ENCODE measurements at regions not wholly inside any gene's neighbourhood (a gene's known extent, or its start where the extent isn't known, plus 50 kb on each side); places are given as distances from the start of the nearest gene placed in this dataset.
A peak's percentile ranks its signal among the peaks of the same experiment; 100 is the strongest.

DNA sequence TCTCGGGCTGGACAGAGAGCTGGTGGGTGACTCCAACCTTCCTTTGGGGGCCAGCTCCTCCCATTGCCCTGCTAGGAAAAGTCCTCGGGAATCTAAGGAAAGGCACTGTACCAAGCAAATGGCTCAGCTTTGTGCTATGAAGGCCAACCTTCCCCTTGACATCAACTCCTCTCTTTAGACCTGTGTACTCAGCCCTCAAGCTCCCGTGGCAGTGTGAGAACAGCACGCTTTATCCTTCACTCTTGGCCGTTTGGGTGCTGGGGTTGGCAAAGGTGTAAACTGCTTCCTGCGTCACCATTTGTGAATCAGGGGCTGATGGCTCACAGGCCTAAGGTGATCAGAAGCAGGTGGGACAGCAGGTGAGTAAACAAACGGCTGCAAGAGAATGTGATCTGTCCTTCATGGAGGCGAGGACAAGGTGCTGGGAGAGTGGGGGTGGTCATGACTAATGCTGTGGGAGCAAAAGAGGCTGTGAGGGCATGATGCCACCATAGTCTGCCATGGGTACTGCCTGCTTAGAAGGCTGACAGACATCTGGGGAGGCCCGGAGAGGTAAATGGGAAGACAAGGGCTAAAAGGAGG lies 165.2 kb upstream of the TPM1 start:
- DNase-seq = no peak

DNA sequence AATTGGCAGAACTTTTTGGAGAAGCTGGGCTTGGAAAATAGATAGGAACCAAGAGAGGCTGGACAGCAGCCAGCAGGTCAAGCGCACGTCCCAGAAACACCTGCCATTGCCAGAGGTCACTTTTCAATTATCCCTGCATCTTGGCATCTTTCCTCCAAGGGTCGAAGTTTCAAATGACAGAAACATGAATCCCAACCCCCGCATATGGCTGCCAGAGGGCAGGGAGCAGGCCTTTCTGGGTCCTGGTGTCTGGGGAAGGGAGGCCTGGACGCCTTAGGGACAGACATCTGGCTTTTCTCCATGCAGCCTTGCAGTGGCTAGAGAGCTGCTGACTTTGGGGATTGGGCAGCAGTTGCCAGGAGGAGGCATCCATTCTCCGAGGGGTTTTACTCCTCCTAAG lies 164.5 kb upstream of the TPM1 start:
- no peak for DNase-seq

- no peak for DNase-seq
Measured at GRCh38 chr15:62879770-62880169, 162.8 kb upstream of the TPM1 start.

- DNase-seq = peak; percentile 13
Measured at GRCh38 chr15:62880278-62880677, 162.3 kb upstream of the TPM1 start.

GRCh38 chr15:62881056-62881455 lies 161.5 kb upstream of the TPM1 start:
- no peak for DNase-seq

- DNase-seq = no peak
Measured at GRCh38 chr15:62883938-62884479, 158.5 kb upstream of the TPM1 start.

DNA sequence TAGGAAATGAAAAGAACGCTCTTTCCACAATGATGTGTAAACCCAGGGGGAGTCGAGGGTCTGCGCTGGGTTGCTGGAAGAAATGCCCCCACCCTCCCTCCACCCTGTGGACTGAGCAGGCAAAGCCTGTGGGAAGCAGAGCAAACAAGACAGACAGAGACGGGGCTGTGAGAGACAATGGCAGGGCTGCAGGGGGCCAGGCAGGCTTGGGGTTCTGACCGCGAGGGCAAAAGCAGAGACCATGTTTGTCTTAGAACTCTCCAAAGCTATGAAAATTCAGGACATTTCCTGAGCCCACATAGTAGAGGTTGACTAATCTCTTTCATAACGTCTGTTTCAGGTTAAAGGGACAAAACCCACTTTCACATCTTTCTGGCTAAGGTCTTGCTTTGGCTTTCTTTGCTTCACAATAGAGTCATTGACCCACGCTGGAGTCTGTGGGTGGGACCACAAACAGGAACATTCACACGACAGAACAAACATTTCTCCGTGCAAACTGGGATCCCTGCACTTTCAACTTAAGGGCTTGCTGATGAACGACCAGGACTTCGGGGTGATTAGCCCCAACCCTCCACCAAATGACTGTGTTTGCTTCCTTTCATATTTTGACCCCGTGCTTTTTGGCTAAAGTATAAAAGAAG lies 156.0 kb upstream of the TPM1 start:
- DNase-seq = no peak

DNA sequence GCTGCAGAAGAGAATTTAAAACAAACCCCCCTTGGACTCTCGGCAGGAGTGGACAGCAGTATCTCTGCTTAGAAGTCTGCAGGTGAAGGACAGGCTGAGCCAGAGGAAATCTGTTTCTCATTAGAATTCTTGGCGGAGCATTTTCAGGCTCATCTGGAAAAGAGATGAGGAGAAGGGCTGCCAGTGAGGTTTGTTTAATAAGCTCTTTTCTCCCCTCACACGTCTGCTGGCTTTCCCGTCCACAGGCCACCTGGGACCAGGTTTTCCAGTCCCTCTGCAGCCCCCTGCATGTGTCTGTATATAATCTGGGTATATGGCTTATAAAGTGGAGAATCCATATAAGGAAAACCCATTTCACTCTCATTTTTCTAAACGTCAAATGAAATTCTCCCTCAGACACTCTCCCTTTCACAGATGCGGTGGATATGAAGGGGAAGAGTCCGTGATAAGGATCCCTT lies 155.4 kb upstream of the TPM1 start:
- DNase-seq = no peak

- DNase-seq = no peak
Measured at GRCh38 chr15:62888623-62889022, 153.9 kb upstream of the TPM1 start.

DNA sequence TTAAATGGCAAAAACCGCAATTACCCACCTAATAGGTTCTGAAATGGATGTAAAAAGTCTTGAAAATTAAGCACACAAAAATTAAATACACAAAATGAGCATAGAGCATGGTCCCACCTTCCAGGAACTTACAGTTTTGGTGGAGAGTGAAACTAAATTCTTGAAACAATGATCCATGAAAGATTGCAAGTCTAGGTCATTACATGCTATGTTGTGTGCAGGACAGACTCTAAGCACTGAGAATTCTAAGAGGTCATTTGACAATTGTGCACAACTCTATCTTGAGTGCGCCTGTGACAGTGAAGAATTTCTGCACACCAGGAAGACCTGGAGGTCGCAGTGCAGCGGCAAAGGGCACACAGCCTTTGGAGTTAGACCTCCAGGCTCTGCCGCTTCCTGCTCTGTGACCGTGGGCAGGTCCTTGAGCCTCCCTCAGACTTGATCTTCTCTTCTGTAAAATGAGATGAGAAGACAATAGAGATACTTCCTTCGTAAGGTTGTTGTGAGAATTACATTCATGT lies 153.3 kb upstream of the TPM1 start:
- DNase-seq = no peak

GRCh38 chr15:62889734-62890505 lies 152.6 kb upstream of the TPM1 start:
- DNase-seq = no peak

DNA sequence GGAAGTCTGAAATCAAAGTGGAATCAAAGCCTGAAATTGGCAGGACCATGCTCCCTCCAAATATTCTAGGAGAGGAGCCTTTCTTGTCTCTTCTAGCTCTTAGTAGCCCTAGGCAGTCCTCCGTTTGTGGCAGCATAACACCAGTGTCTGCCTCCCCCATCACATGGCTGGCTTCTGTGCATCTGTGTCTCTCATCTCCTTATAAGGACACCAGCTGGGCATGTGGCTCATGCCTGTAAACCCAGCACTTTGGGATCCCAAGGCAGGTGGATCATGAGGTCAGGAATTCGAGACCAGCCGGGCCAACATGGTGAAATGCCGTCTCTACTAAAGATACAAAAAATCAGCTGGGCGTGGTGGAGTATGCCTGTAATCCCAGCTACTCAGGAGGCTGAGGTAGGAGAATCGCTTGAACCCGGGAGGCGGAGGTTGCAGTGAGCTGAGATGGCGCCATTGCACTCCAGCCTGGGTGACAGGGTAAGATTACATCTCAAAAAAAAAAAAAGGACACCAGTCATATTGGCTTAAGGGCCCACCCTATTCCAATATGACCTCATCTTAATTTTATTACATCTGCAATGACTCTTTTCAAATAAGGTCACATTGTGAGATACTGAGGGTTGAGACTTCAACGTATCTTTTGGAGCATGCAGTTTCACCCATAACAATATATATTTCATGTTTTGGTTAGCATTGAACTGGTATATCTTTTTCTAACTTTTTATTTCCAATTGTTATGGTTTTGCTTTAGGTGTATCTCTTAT lies 148.0 kb upstream of the TPM1 start:
- DNase-seq = no peak

DNA sequence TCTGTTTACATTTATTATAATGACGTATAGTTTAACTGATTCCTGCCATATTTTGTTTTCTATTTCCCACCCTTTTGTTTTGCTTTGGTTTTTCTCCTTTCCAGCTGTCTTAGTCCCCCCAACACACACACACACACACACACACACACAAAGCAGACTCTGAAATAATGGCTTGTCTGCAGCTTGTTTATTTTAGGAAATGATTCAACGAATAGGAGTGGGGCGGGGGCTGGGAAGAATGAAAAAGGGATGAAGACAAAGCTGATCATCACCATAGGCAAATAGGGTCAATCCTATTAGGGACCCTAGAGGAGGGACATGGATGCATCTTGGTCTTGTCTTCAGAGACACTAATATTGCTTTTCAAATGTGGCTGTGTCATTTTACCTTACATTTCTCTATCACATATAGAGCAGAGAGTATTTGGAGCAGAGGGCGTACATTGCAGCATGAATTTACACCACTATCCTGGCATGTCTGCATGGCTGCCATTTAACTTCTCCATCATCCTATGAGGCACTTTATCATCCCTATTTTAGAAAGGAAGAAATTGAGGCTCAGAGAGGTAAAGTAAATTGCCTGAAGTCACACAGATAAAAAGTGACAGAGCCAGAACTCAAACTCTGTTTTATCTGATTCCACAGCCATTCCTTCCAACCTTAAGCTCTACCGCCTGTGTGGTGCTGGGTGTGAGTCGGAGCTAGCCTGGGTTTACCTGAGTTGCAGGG lies 147.2 kb upstream of the TPM1 start:
- DNase-seq = no peak

- DNase-seq = no peak
Measured at GRCh38 chr15:62895905-62896316, 146.6 kb upstream of the TPM1 start.

DNA sequence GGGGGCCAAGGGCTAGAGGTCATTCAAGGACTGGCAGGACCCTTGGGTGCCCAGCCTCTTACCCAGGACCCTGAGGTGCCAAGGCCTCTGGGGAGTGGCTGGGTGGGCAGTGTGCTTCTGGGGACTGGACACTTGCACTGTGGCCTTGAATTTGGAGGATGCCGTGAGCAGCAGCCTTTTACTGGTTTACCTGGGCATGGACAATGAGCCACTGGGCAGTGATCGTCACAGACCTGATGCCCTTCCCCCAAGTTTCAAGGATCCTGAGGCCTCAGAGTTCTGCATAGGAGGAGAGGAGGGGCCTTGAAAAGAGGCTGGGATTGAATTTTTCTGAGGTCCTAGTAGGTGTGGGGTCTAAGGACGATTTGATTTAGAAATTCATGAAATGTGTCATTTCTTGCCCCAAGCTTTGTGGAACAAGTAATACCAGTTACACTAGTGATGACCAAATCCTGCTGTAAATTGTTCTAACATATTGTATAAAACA lies 146.1 kb upstream of the TPM1 start:
- no peak for DNase-seq

- no peak for DNase-seq
Measured at GRCh38 chr15:62896969-62897486, 145.5 kb upstream of the TPM1 start.

- no peak for DNase-seq
Measured at GRCh38 chr15:62897634-62898033, 144.9 kb upstream of the TPM1 start.

DNA sequence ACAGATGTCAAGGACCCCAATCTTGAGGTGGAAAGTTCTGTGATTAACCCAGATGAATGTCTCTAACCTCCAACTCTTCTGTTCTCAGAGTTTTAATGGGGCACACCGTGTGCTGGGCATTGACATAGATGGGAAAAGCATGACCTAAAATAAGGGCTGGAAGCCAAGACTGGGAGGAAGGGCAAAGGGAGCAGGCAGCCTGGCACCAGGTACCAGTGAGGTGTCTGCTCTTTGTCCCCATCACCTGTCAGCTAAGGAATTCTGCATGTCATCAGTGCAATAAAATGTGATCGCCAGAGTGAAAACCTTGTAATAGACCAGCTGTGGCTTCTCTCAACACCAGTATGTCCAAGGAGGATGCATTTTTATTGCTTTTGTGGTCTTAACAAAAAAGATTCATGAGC lies 143.5 kb upstream of the TPM1 start:
- DNase-seq = peak; percentile 20

DNA sequence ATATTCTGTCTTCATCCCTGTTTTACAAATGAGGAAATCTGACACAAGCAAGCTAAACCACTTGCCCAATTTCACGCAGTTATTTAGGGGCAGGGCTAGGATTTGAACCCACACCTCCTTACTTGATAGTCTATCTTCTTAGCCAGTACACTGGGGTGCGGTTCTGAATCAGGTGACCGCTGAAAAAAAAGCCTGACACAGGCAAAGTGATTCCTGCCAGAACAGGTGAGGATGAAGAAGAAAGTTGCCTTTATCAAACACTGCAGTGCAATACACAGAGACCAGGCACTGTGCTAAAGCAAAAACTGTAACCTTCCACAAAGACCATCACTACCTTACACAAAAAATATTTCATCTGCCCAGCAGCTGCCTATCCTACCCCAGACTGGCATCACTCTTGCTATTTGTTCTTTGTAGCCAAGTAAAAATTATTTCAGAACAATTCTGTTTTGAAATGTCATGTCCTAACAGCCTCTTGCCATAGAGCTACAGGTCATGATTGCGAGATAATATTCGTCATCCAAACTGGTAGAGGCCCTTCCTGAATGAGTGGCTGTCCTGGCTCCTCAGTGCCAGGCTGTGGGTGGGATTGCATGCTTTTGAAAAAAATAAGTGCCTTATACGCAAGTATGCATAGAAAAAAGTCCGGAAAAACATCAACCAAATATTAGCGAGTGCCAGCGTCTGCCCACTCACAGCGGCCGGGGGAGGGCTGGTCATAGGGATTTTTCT lies 142.3 kb upstream of the TPM1 start:
- DNase-seq = no peak

DNA sequence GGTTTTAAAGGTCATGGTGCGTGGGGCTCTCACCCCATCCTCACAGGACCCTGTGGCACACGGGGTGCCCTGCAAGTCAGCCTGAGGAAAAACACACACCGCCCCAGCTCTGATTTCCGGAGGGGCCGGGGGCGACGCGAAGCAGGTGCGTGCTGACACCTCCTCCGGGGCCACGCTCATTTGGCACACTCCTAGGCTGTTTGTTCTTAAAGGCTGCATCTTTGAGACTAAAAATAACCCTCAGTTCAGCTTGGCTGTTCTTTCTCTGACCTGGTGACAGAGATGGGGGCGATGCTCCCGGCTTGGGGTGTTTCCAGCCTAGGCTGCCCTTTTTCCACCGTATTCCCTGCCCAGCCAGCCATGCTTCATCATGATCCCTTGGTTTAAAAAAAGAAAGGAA lies 141.5 kb upstream of the TPM1 start:
- DNase-seq = no peak

- DNase-seq = peak; percentile 63
Measured at GRCh38 chr15:62901909-62902546, 140.5 kb upstream of the TPM1 start.
